HepG2 (cell line): ENCODE measurements at regions not wholly inside any gene's neighbourhood (a gene's known extent, or its start where the extent isn't known, plus 50 kb on each side); places are given as distances from the start of the nearest gene placed in this dataset.

Experiments used
- ARHGAP35 ChIP-seq: sonication (generic); formaldehyde crosslinking; IDR thresholded peaks from 2 replicates; pipeline ENCODE4 v1.9.0; 2022; ENCODE audit warnings: mild to moderate bottlenecking, inconsistent platforms, moderate library complexity, missing genetic modification reagents, borderline replicate concordance
- BRD4 ChIP-seq: sonication (generic); formaldehyde crosslinking; IDR thresholded peaks from 2 replicates; pipeline ENCODE4 v1.4.0; 2020; ENCODE audit warnings: missing genetic modification reagents
- HOXA5 ChIP-seq: sonication (generic); formaldehyde crosslinking; IDR thresholded peaks from 2 replicates; pipeline ENCODE4 v1.4.0; 2020; ENCODE audit warnings: missing genetic modification reagents
- HOXA9 ChIP-seq: sonication (generic); formaldehyde crosslinking; IDR thresholded peaks from 2 replicates; pipeline ENCODE4 v1.8.1; 2022; ENCODE audit warnings: missing genetic modification reagents, mild to moderate bottlenecking, moderate library complexity, borderline replicate concordance
- IRF9 ChIP-seq: sonication (generic); formaldehyde crosslinking; IDR thresholded peaks from 2 replicates; pipeline ENCODE4 v1.8.0; 2022; ENCODE audit warnings: missing genetic modification reagents, mild to moderate bottlenecking, borderline replicate concordance
- LCORL ChIP-seq, 2 experiments: fragments of 450-650 bp in 1 of 2; sonication (generic) in 1 of 2; formaldehyde crosslinking in 1 of 2; IDR thresholded peaks; 2 replicates each; pipeline versions ENCODE4 v1.5.0 to v1.6.1; 2017 to 2020; ENCODE audit warnings: antibody characterized with exemption in 1 of 2, missing genetic modification reagents in 1 of 2
- MXD4 ChIP-seq: IDR thresholded peaks from 2 replicates; pipeline ENCODE4 v1.6.1; 2016; ENCODE audit warnings: mild to moderate bottlenecking, missing biosample characterization, missing genetic modification reagents
- PLSCR1 ChIP-seq: sonication (generic); formaldehyde crosslinking; IDR thresholded peaks from 2 replicates; pipeline ENCODE4 v1.5.0; 2020; ENCODE audit warnings: missing genetic modification reagents, mild to moderate bottlenecking, borderline replicate concordance
- SMARCE1 ChIP-seq: fragments of 450-650 bp; IDR thresholded peaks from 2 replicates; pipeline ENCODE4 v1.6.1; 2017; ENCODE audit warnings: borderline replicate concordance
- SRSF1 ChIP-seq: fragments of 200-400 bp; formaldehyde crosslinking; optimal IDR thresholded peaks from 2 replicates; pipeline ENCODE3; 2017; ENCODE audit warnings: mild to moderate bottlenecking, low read depth, low read length, moderate library complexity
- SRY ChIP-seq: sonication (generic); formaldehyde crosslinking; IDR thresholded peaks from 2 replicates; pipeline ENCODE4 v1.8.0; 2022; ENCODE audit warnings: mild to moderate bottlenecking, missing genetic modification reagents
- SYNCRIP ChIP-seq: fragments of 200-400 bp; formaldehyde crosslinking; IDR thresholded peaks from 2 replicates; pipeline ENCODE4 v1.6.1; 2018; ENCODE audit warnings: mild to moderate bottlenecking, low read depth, low read length; ENCODE audit not compliant: insufficient read depth
- TMF1 ChIP-seq: sonication (generic); formaldehyde crosslinking; IDR thresholded peaks from 2 replicates; pipeline ENCODE4 v1.8.1; 2022; ENCODE audit warnings: low read depth, missing genetic modification reagents
- XRCC5 ChIP-seq: fragments of 200-400 bp; formaldehyde crosslinking; optimal IDR thresholded peaks from 2 replicates; pipeline ENCODE3; 2017; ENCODE audit warnings: mild to moderate bottlenecking, low read length
- ZBTB26 ChIP-seq: IDR thresholded peaks from 2 replicates; pipeline ENCODE4 v1.6.1; 2016; ENCODE audit warnings: missing compliant biosample characterization, missing genetic modification reagents, borderline replicate concordance
- ZBTB38 ChIP-seq: sonication (generic); formaldehyde crosslinking; IDR thresholded peaks from 2 replicates; pipeline ENCODE4 v1.5.1; 2020; ENCODE audit warnings: mild to moderate bottlenecking, missing genetic modification reagents
- ZFP41 ChIP-seq: sonication (generic); formaldehyde crosslinking; IDR thresholded peaks from 2 replicates; pipeline ENCODE4 v1.4.0; 2020; ENCODE audit warnings: mild to moderate bottlenecking, missing genetic modification reagents, borderline replicate concordance
- ZFP91 ChIP-seq: sonication (generic); formaldehyde crosslinking; IDR thresholded peaks from 2 replicates; pipeline ENCODE4 v1.9.0; 2022; ENCODE audit warnings: missing genetic modification reagents, mild to moderate bottlenecking, borderline replicate concordance
- ZKSCAN1 ChIP-seq: fragments of 150-350 bp; IDR thresholded peaks from 2 replicates; pipeline ENCODE4 v1.6.1; 2014; ENCODE audit warnings: low read length
- ZNF34 ChIP-seq: sonication (generic); formaldehyde crosslinking; IDR thresholded peaks from 2 replicates; pipeline ENCODE4 v1.4.0; 2020; ENCODE audit warnings: mild to moderate bottlenecking, missing genetic modification reagents, borderline replicate concordance
- ZNF562 ChIP-seq: sonication (generic); formaldehyde crosslinking; IDR thresholded peaks from 2 replicates; pipeline ENCODE4 v1.8.0; 2022; ENCODE audit warnings: missing genetic modification reagents, borderline replicate concordance
- ZNF577 ChIP-seq: sonication (generic); formaldehyde crosslinking; IDR thresholded peaks from 2 replicates; pipeline ENCODE4 v1.4.0; 2020; ENCODE audit warnings: mild to moderate bottlenecking, low read depth, missing genetic modification reagents, borderline replicate concordance
- ZNF589 ChIP-seq: sonication (generic); formaldehyde crosslinking; conservative IDR thresholded peaks from 2 replicates; pipeline ENCODE4 v1.8.0; 2022; ENCODE audit warnings: mild to moderate bottlenecking, moderate library complexity, missing genetic modification reagents
- TF ChIP-seq, protein P1 (sequence below): sonication (generic); formaldehyde crosslinking; IDR thresholded peaks from 2 replicates; pipeline ENCODE4 v1.8.1; 2023; ENCODE audit warnings: missing genetic modification reagents, mild to moderate bottlenecking, borderline replicate concordance
- TF ChIP-seq, protein P2 (sequence below): sonication (generic); formaldehyde crosslinking; IDR thresholded peaks from 2 replicates; pipeline ENCODE4 v1.8.0; 2022; ENCODE audit warnings: low read depth, missing genetic modification reagents

GRCh38 chr9:129559506-129559881 is 61.4 kb downstream of the C9orf50 start (continued):
- TF ChIP-seq, protein P1, sequence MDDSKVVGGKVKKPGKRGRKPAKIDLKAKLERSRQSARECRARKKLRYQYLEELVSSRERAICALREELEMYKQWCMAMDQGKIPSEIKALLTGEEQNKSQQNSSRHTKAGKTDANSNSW (CRISPR knock-in tag), result no peak
- TF ChIP-seq ZNF34 (CRISPR knock-in tag) (no peak), ZBTB38 (CRISPR knock-in tag) (no peak), ZFP41 (CRISPR knock-in tag) (no peak), SRSF1 (peak; percentile 34), XRCC5 (peak; percentile 1), ARHGAP35 (CRISPR knock-in tag) (no peak), ZBTB26 (CRISPR knock-in tag) (no peak), HOXA5 (CRISPR knock-in tag) (no peak), ZFP91 (CRISPR knock-in tag) (no peak; the same call in 1 of the 2 replicates), PLSCR1 (CRISPR knock-in tag) (no peak), SRY (CRISPR knock-in tag) (no peak), ZKSCAN1 (no peak), ZNF562 (CRISPR knock-in tag) (0 out of 2 replicates have a peak, but pooled peaks have one; percentile 7), SMARCE1 (no peak), ZNF577 (CRISPR knock-in tag) (no peak), MXD4 (CRISPR knock-in tag) (no peak), IRF9 (CRISPR knock-in tag) (no peak), LCORL (IDR thresholded peaks at IDR 0.05) (no peak), LCORL (CRISPR knock-in tag; IDR thresholded peaks at IDR 0.05) (no peak), TMF1 (CRISPR knock-in tag) (no peak; the same call in 1 of the 2 replicates), ZNF589 (CRISPR knock-in tag) (0 out of 2 replicates have a peak, but pooled peaks have one; percentile 6), HOXA9 (no peak), BRD4 (no peak), SYNCRIP (no peak)
- TF ChIP-seq, protein P2, sequence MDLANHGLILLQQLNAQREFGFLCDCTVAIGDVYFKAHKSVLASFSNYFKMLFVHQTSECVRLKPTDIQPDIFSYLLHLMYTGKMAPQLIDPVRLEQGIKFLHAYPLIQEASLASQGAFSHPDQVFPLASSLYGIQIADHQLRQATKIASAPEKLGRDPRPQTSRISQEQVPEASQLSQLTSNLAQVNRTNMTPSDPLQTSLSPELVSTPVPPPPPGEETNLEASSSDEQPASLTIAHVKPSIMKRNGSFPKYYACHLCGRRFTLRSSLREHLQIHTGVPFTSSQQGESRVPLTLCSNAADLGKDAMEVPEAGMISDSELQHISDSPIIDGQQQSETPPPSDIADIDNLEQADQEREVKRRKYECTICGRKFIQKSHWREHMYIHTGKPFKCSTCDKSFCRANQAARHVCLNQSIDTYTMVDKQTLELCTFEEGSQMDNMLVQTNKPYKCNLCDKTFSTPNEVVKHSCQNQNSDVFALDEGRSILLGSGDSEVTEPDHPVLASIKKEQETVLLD (CRISPR knock-in tag), result no peak
